ENCODE measurements at regions not wholly inside any gene's neighbourhood (a gene's known extent, or its start where the extent isn't known, plus 50 kb on each side); places are given as distances from the start of the nearest gene placed in this dataset.
"Not testable (repeated sequence)": the region's sequence is repeated elsewhere in the genome, so short reads cannot be mapped to it uniquely, and the experiment has no call there.

DNA sequence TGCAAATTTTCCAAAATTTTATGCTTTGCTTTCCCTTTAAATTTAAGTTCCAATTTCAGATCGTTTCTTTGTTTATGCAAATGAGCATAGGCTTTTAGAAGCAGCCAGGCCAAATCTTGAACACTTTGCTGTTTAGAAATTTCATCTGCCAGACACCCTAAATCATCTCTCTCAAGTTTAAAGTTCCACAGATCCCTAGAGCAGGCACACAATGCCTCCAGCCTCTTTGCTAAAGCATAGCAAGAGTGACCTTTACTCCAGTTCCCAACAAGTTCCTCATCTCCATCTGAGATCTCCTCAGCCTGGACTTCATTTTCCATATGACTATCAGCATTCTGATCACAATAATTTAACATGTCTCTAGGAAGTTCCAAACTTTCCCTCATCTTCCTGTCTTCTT is 254.5 kb downstream of the DLL1 start:
- DNase-seq (ENCODE audit: extremely low read depth in 1 of 2, low read depth in 1 of 2): not testable (repeated sequence)

- DNase-seq (ENCODE audit: extremely low read depth in 1 of 2, low read depth in 1 of 2): no peak
Observed at GRCh38 chr6:170035901-170036304, 255.0 kb downstream of the DLL1 start.

DNA sequence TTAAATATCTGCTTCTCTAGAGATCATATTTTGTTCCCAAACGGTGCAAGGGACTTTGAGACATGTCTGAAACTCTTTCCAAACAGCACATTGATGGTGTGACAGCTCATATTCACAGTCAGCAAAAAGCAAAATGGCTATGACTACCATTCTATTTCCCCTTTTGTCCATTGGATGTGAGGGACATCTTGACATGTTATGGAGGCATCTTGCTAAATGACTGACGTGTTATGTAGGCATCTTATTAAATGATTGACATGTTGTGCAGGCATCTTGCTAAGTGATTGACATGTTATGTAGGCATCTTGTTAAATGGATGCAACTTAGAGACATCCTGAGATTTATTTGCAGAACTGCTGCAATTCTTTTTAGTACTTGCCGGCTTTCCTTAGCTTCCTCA is 255.8 kb downstream of the DLL1 start:
- DNase-seq (ENCODE audit: extremely low read depth in 1 of 2, low read depth in 1 of 2): no peak

DNA sequence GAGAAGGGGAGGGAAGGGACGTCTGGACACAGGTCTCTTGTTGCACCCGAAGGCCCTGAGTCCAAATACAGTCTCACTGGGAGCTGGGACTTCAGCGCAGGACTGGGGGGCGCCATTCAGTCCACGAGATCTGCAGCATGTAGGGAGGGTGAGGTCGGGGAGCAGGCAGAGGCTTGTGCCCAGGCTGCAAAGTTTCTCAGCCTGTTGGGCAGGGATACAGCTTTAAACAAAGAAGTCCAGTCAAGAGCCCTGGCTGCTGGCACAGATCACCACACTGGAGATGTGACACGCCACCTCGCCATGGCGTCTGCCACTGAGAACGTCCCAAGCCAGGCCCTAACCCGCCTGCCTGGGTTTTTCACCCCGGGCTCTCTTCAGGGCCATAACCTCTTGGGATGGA is 256.6 kb downstream of the DLL1 start:
- no peak for DNase-seq (ENCODE audit: extremely low read depth in 1 of 2, low read depth in 1 of 2)

- no peak for DNase-seq (ENCODE audit: extremely low read depth in 1 of 2, low read depth in 1 of 2)
Observed at GRCh38 chr6:170033666-170034065, 257.2 kb downstream of the DLL1 start.

GRCh38 chr6:170032706-170033309 is 258.1 kb downstream of the DLL1 start:
- no peak for DNase-seq (ENCODE audit: extremely low read depth in 1 of 2, low read depth in 1 of 2)

DNA sequence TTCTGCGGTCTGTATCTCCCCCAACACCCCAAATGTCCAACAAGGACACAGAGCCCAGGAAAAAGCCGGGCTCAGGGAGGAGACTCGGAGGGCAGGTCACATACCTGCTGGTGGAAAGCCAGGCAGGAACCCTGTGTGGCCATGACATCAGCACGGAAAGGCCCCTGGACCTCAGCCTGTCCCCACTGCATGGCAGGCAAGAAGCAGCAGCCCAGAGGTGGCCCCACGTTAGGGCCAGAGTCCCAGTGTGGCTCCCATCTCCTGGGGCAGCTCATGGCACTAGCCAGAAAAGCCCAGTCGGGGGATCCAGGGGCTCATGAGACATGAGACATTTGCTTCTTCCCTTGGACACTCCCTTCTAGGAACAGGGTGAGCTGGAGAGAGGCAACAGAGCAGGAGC is 258.7 kb downstream of the DLL1 start:
- DNase-seq (ENCODE audit: extremely low read depth in 1 of 2, low read depth in 1 of 2): no peak

- no peak for DNase-seq (ENCODE audit: extremely low read depth in 1 of 2, low read depth in 1 of 2)
Observed at GRCh38 chr6:170031684-170032121, 259.2 kb downstream of the DLL1 start.

GRCh38 chr6:170030821-170031471 is 259.9 kb downstream of the DLL1 start:
- no peak for DNase-seq (ENCODE audit: extremely low read depth in 1 of 2, low read depth in 1 of 2)

- no peak for DNase-seq (ENCODE audit: extremely low read depth in 1 of 2, low read depth in 1 of 2)
Observed at GRCh38 chr6:170030284-170030815, 260.5 kb downstream of the DLL1 start.

DNA sequence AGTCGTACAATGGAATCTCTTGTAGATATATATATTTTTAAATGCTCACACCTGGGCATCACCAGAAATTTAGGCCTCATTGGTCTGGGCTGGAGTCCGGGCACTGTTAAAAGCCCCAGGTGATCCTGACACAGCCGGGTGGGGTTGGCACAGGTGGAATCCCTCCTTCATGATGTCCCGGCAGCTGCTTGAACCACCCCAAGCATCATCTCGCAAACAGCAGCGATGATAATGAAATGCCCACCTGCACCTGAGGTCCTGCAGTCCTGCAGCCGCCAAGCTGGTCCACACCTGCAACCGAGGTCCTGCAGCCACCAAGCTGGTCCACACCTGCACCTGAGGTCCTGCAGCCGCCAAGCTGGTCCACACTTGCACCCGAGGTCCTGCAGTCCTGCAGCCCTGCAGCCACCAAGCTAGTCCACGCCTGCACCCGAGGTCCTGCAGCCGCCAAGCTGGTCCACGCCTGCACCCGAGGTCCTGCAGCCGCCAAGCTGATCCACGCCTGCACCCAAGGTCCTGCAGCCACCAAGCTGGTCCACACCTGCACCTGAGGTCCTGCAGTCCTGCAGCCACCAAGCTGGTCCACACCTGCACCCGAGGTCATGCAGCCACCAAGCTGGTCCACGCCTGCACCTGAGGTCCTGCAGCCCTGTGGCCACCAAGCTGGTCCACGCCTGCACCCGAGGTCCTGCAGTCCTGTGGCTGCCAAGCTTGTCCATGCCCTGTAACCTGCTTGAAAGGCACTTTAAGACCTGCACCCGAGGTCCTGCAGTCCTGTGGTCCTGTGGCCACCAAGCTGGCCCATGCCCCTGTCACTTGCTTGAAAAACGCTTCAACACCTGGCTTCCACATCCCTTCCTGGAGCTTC is 261.2 kb downstream of the DLL1 start:
- DNase-seq (ENCODE audit: extremely low read depth in 1 of 2, low read depth in 1 of 2): no peak

GRCh38 chr6:170028629-170029345 is 262.1 kb downstream of the DLL1 start:
- no peak for DNase-seq (ENCODE audit: extremely low read depth in 1 of 2, low read depth in 1 of 2)

GRCh38 chr6:170027647-170028043 is 263.2 kb downstream of the DLL1 start:
- no peak for DNase-seq (ENCODE audit: extremely low read depth in 1 of 2, low read depth in 1 of 2)

GRCh38 chr6:170026751-170027646 is 263.9 kb downstream of the DLL1 start:
- no peak for DNase-seq (ENCODE audit: extremely low read depth in 1 of 2, low read depth in 1 of 2)

GRCh38 chr6:170025935-170026750 is 264.7 kb downstream of the DLL1 start:
- no peak for DNase-seq (ENCODE audit: extremely low read depth in 1 of 2, low read depth in 1 of 2)

DNA sequence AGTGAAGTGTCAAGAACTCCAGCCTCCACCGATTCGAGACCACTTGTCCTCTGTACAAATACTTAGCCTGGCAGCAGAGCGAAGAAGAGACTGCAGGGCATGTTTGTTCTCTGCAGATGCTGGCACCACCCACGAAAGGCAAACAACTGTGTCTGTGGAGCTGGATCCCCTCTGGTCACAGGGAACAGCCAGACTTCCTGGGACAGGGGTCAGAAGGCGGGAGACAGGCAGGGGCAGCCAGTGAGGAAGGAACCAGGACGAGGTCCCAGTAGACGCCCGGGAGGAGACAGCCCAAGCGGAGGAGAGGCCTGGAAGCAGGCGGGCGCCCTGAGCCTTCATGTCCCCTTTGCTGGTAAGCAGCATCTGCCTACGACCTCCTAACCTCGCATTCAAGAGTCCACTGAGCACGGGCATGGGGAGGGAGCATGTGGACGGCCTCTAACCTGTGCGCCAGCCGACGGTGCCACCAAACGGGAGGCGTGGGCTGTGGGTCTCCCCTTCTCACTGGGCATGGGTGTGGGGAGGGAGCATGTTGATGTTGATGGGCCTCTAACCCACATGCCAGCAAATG is 265.5 kb downstream of the DLL1 start:
- no peak for DNase-seq (ENCODE audit: extremely low read depth in 1 of 2, low read depth in 1 of 2)

DNA sequence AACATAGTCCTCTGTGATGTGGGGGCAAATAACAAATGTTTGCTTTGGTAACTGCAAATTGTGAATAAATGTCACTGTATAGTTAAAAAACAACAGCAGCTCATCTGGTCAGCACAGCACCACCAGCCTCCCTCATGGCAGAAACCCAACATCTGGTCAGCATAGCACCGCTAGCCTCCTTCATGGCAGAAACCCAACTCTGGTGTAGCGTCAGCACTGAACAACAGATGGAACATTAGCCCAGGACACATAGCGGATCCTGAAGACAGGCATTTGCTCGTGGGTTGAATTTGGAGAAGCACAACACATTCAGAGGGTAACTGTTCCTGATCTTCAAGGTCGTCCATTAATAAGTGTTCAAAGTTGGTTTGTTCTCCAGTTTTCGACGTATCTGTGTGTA is 265.9 kb downstream of the DLL1 start:
- DNase-seq (ENCODE audit: extremely low read depth in 1 of 2, low read depth in 1 of 2): no peak

GRCh38 chr6:170023620-170024521 is 267.0 kb downstream of the DLL1 start:
- DNase-seq (ENCODE audit: extremely low read depth in 1 of 2, low read depth in 1 of 2): no peak

Measured in activated CD8-positive, alpha-beta memory T cell treated with anti-CD3 and anti-CD28 coated beads for 1 hour (primary cell).